ENCODE measurements at regions not wholly inside any gene's neighbourhood (a gene's known extent, or its start where the extent isn't known, plus 50 kb on each side); places are given as distances from the start of the nearest gene placed in this dataset.

DNA sequence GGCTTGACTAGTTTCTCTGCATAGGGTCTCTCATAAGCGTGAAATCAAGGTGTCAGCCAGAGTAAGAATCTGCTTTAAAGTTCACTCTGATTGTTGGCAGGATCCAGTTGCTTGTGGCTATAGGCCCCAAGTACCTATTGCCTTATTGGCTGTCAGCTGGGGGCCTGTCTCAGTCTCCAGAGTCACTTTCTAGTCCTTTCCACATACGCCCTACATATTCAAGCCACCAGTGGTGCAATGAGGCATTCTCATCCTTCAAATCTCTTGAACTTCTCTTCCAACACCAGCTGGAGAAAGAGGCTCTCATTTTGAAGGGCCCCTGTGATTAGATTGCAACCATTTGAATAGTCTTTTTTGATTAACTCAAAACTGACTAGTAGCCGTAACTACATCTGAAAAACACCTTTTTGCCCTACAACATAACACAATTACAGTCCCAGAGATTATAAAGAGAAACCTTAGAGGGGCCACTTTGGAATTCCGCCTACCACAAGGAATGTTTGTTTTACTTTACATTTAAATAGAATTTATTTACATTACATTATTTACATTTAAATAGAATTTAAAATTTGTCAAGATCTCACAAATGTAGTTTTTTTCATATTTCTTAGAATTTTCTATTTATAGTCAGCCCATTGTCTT, 520.1 kb downstream of the DSC3 start (continued):
- TF ChIP-seq, protein P1, sequence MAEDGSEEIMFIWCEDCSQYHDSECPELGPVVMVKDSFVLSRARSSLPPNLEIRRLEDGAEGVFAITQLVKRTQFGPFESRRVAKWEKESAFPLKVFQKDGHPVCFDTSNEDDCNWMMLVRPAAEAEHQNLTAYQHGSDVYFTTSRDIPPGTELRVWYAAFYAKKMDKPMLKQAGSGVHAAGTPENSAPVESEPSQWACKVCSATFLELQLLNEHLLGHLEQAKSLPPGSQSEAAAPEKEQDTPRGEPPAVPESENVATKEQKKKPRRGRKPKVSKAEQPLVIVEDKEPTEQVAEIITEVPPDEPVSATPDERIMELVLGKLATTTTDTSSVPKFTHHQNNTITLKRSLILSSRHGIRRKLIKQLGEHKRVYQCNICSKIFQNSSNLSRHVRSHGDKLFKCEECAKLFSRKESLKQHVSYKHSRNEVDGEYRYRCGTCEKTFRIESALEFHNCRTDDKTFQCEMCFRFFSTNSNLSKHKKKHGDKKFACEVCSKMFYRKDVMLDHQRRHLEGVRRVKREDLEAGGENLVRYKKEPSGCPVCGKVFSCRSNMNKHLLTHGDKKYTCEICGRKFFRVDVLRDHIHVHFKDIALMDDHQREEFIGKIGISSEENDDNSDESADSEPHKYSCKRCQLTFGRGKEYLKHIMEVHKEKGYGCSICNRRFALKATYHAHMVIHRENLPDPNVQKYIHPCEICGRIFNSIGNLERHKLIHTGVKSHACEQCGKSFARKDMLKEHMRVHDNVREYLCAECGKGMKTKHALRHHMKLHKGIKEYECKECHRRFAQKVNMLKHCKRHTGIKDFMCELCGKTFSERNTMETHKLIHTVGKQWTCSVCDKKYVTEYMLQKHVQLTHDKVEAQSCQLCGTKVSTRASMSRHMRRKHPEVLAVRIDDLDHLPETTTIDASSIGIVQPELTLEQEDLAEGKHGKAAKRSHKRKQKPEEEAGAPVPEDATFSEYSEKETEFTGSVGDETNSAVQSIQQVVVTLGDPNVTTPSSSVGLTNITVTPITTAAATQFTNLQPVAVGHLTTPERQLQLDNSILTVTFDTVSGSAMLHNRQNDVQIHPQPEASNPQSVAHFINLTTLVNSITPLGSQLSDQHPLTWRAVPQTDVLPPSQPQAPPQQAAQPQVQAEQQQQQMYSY (CRISPR knock-in tag; IDR thresholded peaks at IDR 0.05), result no peak
- TF ChIP-seq LARP7 (IDR thresholded peaks at IDR 0.05), result no peak

DNA sequence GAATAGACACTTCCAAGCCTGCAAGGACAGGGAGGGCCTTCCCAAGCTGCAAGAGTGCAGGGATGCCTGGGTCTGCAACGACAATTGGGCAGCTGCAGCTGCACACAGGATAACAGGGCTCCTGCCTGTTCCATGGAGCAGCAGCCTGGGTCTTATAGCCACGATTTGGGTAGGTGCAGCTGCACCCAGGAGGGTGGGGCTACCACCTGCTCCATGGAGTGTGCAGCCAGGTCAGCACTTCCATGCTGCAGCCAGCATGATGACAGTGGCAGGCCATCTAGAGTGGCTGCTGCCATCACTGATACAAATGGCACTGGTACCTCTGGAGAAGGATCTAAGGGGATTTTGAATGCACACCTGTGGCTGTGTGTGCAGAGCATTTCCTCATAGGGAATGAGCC, 528.5 kb downstream of the DSC3 start:
- WGBS (ENCODE audit: insufficient coverage, insufficient replicate concordance, low lambda C conversion rate, missing lambda C conversion rate), result 0% methylated on average over 2 of the region's 2 CpGs

More for the DNA sequence above, 528.5 kb downstream of the DSC3 start:
- Histone ChIP-seq H3K79me2 (ENCODE audit: control insufficient read depth, insufficient read depth, low read length) (no peaks in the 10 kb centered on the region), H4K20me1 (ENCODE audit: control insufficient read depth, insufficient read depth) (no peaks in the 10 kb centered on the region), H3K9me3 (replicated peaks; ENCODE audit: control insufficient read depth, insufficient read depth, low read length) (no peaks in the 10 kb centered on the region), H3K36me3 (ENCODE audit: control insufficient read depth in 2 of 2, insufficient read depth in 2 of 2, low read length in 1 of 2) (no peaks in the 10 kb centered on the region), H2AFZ (ENCODE audit: control insufficient read depth, low read depth, low read length) (no peak overlapping the region), H3K4me3 (no peak overlapping the region), H3K9ac (ENCODE audit: control insufficient read depth, insufficient read depth, low read length) (no peak overlapping the region), H3K4me2 (ENCODE audit: control insufficient read depth, insufficient read depth) (no peak overlapping the region), H3K4me1 (ENCODE audit: control insufficient read depth, insufficient read depth, low read length) (no peaks in the 10 kb centered on the region), H3K27ac (ENCODE audit: control insufficient read depth, insufficient read depth) (no peak overlapping the region), H3K27me3 (replicated peaks in 1 of 2; ENCODE audit: control insufficient read depth in 2 of 2, insufficient read depth in 2 of 2, low read length in 1 of 2) (no peaks in the 10 kb centered on the region)
- DNase-seq (ENCODE audit: low read depth, low spot score) (no peak), ATAC-seq (no peak), FAIRE-seq (no peak)
- SMC1A ChIA-PET (ENCODE audit: uncharacterized antibody, unreplicated experiment), result interaction anchor here (0.8 to 2.5 kb wide), 3 partner anchors 9 to 31 kb away, joined by 3 to 6 read pairs (median 5); no protein-coding TSS in a partner anchor
- BruUV-seq (replicated peaks), result no TSS peak
- POLR2A ChIA-PET, result no interaction called here
- intact Hi-C loops (cut with micrococcal nuclease; ENCODE audit: unreplicated experiment), result no loop called here
- TF ChIP-seq NR2C2 (IDR thresholded peaks at IDR 0.05; ENCODE audit: borderline replicate concordance, control insufficient read depth, insufficient read length, low read depth), result no peak
- no peak for TF ChIP-seq EGR1 (IDR thresholded peaks at IDR 0.05; ENCODE audit: borderline replicate concordance in 1 of 2, low read depth in 2 of 2, low read length in 2 of 2)
- no peak for TF ChIP-seq RFX5 (IDR thresholded peaks at IDR 0.05; ENCODE audit: low read depth, low read length)
- no peak for TF ChIP-seq PML (IDR thresholded peaks at IDR 0.05; ENCODE audit: low read length)
- TF ChIP-seq, protein P2, sequence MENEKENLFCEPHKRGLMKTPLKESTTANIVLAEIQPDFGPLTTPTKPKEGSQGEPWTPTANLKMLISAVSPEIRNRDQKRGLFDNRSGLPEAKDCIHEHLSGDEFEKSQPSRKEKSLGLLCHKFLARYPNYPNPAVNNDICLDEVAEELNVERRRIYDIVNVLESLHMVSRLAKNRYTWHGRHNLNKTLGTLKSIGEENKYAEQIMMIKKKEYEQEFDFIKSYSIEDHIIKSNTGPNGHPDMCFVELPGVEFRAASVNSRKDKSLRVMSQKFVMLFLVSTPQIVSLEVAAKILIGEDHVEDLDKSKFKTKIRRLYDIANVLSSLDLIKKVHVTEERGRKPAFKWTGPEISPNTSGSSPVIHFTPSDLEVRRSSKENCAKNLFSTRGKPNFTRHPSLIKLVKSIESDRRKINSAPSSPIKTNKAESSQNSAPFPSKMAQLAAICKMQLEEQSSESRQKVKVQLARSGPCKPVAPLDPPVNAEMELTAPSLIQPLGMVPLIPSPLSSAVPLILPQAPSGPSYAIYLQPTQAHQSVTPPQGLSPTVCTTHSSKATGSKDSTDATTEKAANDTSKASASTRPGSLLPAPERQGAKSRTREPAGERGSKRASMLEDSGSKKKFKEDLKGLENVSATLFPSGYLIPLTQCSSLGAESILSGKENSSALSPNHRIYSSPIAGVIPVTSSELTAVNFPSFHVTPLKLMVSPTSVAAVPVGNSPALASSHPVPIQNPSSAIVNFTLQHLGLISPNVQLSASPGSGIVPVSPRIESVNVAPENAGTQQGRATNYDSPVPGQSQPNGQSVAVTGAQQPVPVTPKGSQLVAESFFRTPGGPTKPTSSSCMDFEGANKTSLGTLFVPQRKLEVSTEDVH (IDR thresholded peaks at IDR 0.05; ENCODE audit: low read depth, partially characterized antibody), result no peak
- TF ChIP-seq ZNF207 (IDR thresholded peaks at IDR 0.05; ENCODE audit: borderline replicate concordance), result no peak
- RAD21 ChIA-PET (ENCODE audit: unreplicated experiment), result interaction anchor here (1.1 kb wide), 1 partner anchor 89 kb away, joined by 3 read pairs; no protein-coding TSS in a partner anchor
- CTCF ChIA-PET, result interaction anchor here (2.0 kb wide), 1 partner anchor 30 kb away, joined by 5 read pairs; no protein-coding TSS in a partner anchor
- in situ Hi-C loops (cut with MboI), result no loop called here
